GM12875 (cell line): ENCODE measurements at regions not wholly inside any gene's neighbourhood (a gene's known extent, or its start where the extent isn't known, plus 50 kb on each side); places are given as distances from the start of the nearest gene placed in this dataset.

Experiments used
- H3K4me3 ChIP-seq: one replicate; pipeline ENCODE4 v1.5.1; 2011; ENCODE audit warnings: low read depth, low read length, control low read depth
- CTCF ChIP-seq: IDR thresholded peaks from 2 replicates; pipeline ENCODE4 v1.5.1; 2011; ENCODE audit warnings: low read depth, mild to moderate bottlenecking, control low read depth, inconsistent platforms, low read length, moderate library complexity, borderline replicate concordance; ENCODE audit not compliant: insufficient read depth

- no peak for TF ChIP-seq CTCF
- no peak overlapping the region for H3K4me3 ChIP-seq
Observed at GRCh38 chr5:93246090-93246855, 334.7 kb downstream of the NR2F1-AS1 start.

GRCh38 chr5:93245226-93245625, 335.8 kb downstream of the NR2F1-AS1 start:
- no peak for TF ChIP-seq CTCF

GRCh38 chr5:93243481-93243880, 337.5 kb downstream of the NR2F1-AS1 start:
- H3K4me3 ChIP-seq = no peak overlapping the region
- TF ChIP-seq CTCF = no peak

More at GRCh38 chr5:93245226-93245625, 335.8 kb downstream of the NR2F1-AS1 start:
- no peak overlapping the region for H3K4me3 ChIP-seq

GRCh38 chr5:93240228-93240834, 340.7 kb downstream of the NR2F1-AS1 start:
- H3K4me3 ChIP-seq = no peak overlapping the region
- TF ChIP-seq CTCF = no peak

GRCh38 chr5:93236807-93237421, 344.1 kb downstream of the NR2F1-AS1 start:
- no peak overlapping the region for H3K4me3 ChIP-seq
- TF ChIP-seq CTCF = no peak

GRCh38 chr5:93235761-93236160, 345.3 kb downstream of the NR2F1-AS1 start:
- no peak overlapping the region for H3K4me3 ChIP-seq
- TF ChIP-seq CTCF = no peak
